ENCODE measurements at regions not wholly inside any gene's neighbourhood (a gene's known extent, or its start where the extent isn't known, plus 50 kb on each side); places are given as distances from the start of the nearest gene placed in this dataset.

GRCh38 chr16:65771707-65772106 is 594.8 kb upstream of the CDH5 start:
- TF ChIP-seq CTCF (IDR thresholded peaks at IDR 0.05; ENCODE audit: insufficient read depth, low read depth, low read length) (no peak), EZH2 (IDR thresholded peaks at IDR 0.05; ENCODE audit: insufficient read depth, low read length) (no peak)
